Omental fat pad (tissue), 3 donors: ENCODE measurements at regions not wholly inside any gene's neighbourhood (a gene's known extent, or its start where the extent isn't known, plus 50 kb on each side); places are given as distances from the start of the nearest gene placed in this dataset.

Experiments used
- ATAC-seq: fragments of 150-250 bp; one replicate; pipeline ENCODE4 v1.9.1; 2016; ENCODE audit warnings: mild to moderate bottlenecking, moderate library complexity; ENCODE audit not compliant: low FRiP score
- DNase-seq: peaks from one replicate; pipeline ENCODE4 v3.0.0-alpha.2; 2019; ENCODE audit warnings: low spot score
- TF ChIP-seq, protein P1 (sequence below), 3 donors: fragments of 450-650 bp; IDR thresholded peaks; one replicate each; pipeline ENCODE4 v1.5.1; 2016 to 2017; ENCODE audit warnings: antibody characterized with exemption in 3 of 3, mild to moderate bottlenecking in 3 of 3, moderate library complexity in 2 of 3

DNA sequence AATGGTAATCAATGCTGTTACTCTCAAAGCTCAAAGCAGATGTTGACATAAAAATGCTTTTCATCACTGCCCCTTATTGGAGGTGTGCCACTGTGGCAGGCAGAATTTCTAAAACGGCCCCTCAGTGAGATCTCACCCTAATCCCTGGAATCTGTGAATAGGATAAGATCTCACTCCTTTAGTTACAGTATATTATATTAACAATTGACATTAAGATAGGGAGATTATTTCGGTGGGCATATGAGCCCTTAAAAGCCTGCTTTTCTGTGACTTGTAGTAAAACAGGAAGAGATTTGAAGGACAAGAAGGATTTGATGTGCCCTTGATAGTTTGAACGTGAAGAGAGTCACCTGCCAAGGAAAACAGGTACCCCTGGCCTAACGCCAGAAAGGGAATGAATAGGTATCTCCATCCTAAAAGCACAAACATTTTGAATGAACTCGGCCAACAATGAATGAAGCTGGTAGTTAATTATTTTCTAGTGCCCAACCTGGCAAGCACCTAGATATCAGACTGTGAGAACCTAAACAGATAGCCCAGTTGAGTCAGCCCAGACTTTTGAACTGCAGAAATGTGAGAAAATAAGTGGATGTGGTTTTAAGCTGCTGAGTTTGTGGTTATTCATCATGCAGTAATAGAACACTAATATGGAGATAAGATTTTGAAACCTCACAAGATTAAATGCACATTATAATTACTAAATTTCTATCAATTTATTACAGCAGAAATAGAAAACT, 881.6 kb downstream of the PCDH18 start:
- TF ChIP-seq, protein P1, sequence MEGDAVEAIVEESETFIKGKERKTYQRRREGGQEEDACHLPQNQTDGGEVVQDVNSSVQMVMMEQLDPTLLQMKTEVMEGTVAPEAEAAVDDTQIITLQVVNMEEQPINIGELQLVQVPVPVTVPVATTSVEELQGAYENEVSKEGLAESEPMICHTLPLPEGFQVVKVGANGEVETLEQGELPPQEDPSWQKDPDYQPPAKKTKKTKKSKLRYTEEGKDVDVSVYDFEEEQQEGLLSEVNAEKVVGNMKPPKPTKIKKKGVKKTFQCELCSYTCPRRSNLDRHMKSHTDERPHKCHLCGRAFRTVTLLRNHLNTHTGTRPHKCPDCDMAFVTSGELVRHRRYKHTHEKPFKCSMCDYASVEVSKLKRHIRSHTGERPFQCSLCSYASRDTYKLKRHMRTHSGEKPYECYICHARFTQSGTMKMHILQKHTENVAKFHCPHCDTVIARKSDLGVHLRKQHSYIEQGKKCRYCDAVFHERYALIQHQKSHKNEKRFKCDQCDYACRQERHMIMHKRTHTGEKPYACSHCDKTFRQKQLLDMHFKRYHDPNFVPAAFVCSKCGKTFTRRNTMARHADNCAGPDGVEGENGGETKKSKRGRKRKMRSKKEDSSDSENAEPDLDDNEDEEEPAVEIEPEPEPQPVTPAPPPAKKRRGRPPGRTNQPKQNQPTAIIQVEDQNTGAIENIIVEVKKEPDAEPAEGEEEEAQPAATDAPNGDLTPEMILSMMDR (IDR thresholded peaks at IDR 0.05): no peak
- ATAC-seq (no peak), DNase-seq (no peak)

DNA sequence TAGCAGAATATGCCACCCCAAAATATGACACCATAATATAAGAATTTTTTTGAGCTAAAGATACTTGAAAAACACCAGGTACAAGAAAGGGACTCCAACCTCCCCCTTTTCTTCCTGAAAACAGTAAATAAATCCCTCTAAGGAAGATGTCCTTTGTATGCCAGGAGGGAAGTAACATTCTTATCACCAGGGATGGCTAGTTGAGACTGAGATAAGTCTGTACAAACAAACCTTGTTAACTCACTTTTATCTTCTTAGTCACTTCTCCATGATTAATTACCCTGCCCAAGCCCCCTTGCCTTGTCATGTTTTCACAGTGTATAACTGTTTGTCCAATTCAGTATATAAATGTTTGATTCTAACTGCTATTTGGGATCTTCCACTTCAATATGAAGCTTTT, 888.0 kb downstream of the PCDH18 start:
- TF ChIP-seq, protein P1 (IDR thresholded peaks at IDR 0.05): no peak
- ATAC-seq (no peak), DNase-seq (no peak)

- ATAC-seq (no peak), DNase-seq (no peak)
- TF ChIP-seq, protein P1 (IDR thresholded peaks at IDR 0.05): no peak
Observed at GRCh38 chr4:136643416-136643815, 888.9 kb downstream of the PCDH18 start.

- DNase-seq (no peak), ATAC-seq (no peak)
- TF ChIP-seq, protein P1 (IDR thresholded peaks at IDR 0.05): no peak
Observed at GRCh38 chr4:136637071-136637777, 895.1 kb downstream of the PCDH18 start.

GRCh38 chr4:136636155-136636554, 896.1 kb downstream of the PCDH18 start:
- ATAC-seq (no peak), DNase-seq (no peak)
- TF ChIP-seq, protein P1 (IDR thresholded peaks at IDR 0.05): no peak

DNA sequence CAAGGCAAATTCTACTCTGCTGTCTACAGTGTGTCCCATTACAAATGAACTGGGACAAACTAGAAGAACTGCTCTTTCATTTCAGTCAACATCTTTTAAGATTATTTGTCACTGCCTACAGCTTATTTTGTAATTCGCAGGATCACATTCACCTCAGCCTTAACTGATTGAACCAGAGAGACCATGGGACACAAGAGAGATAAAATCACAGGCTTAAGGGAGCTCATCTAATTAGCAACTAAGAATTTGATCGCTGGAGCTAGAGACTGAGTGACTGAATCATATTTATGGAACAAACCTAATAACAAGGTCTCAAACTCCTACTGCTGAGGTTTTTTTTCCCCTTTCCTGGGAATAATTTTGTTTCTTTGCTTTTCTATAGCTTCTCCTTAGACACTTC, 898.2 kb downstream of the PCDH18 start:
- no peak for ATAC-seq

More for the DNA sequence above, 898.2 kb downstream of the PCDH18 start:
- TF ChIP-seq, protein P1 (IDR thresholded peaks at IDR 0.05): no peak
- DNase-seq: no peak
